ENCODE measurements at regions not wholly inside any gene's neighbourhood (a gene's known extent, or its start where the extent isn't known, plus 50 kb on each side); places are given as distances from the start of the nearest gene placed in this dataset.

- peaks cover 11% of the 10 kb centered on the region for H3K27me3 Mint-ChIP-seq (ENCODE audit: low read depth)
- no peak overlapping the region for H3K4me3 Mint-ChIP-seq
- no peaks in the 10 kb centered on the region for H3K4me1 Mint-ChIP-seq (ENCODE audit: low read depth)
- H3K9me3 Mint-ChIP-seq, result no peaks in the 10 kb centered on the region
- no peak for DNase-seq
- no peaks in the 10 kb centered on the region for H3K36me3 Mint-ChIP-seq (ENCODE audit: low read depth)
- no peak overlapping the region for H3K27ac Mint-ChIP-seq
- intact Hi-C loops (cut with micrococcal nuclease), result no loop called here
- CTCF ChIA-PET, result no interaction called here
Measured at GRCh38 chr18:25862881-25863600, 227.4 kb downstream of the SS18 start.

- CTCF ChIA-PET, result no interaction called here
- no peaks in the 10 kb centered on the region for H3K27me3 Mint-ChIP-seq (ENCODE audit: low read depth)
- no peak for DNase-seq
- H3K36me3 Mint-ChIP-seq (ENCODE audit: low read depth), result no peaks in the 10 kb centered on the region
- intact Hi-C loops (cut with micrococcal nuclease), result no loop called here
- H3K4me3 Mint-ChIP-seq, result no peak overlapping the region
- H3K9me3 Mint-ChIP-seq, result no peaks in the 10 kb centered on the region
- no peaks in the 10 kb centered on the region for H3K4me1 Mint-ChIP-seq (ENCODE audit: low read depth)
- no peak overlapping the region for H3K27ac Mint-ChIP-seq
Measured at GRCh38 chr18:25853691-25854433, 236.6 kb downstream of the SS18 start.

GRCh38 chr18:25843791-25844190, 246.6 kb downstream of the SS18 start:
- no peaks in the 10 kb centered on the region for H3K9me3 Mint-ChIP-seq
- H3K4me3 Mint-ChIP-seq, result no peak overlapping the region
- DNase-seq, result no peak
- peaks cover 4% of the 10 kb centered on the region for H3K27me3 Mint-ChIP-seq (ENCODE audit: low read depth)
- no peaks in the 10 kb centered on the region for H3K4me1 Mint-ChIP-seq (ENCODE audit: low read depth)
- CTCF ChIA-PET, result no interaction called here
- H3K27ac Mint-ChIP-seq, result no peak overlapping the region
- intact Hi-C loops (cut with micrococcal nuclease), result no loop called here
- no peaks in the 10 kb centered on the region for H3K36me3 Mint-ChIP-seq (ENCODE audit: low read depth)

- no peak overlapping the region for H3K27ac Mint-ChIP-seq
- H3K9me3 Mint-ChIP-seq, result no peaks in the 10 kb centered on the region
- no peaks in the 10 kb centered on the region for H3K4me1 Mint-ChIP-seq (ENCODE audit: low read depth)
- CTCF ChIA-PET, result no interaction called here
- H3K36me3 Mint-ChIP-seq (ENCODE audit: low read depth), result no peaks in the 10 kb centered on the region
- intact Hi-C loops (cut with micrococcal nuclease), result no loop called here
- no peak for DNase-seq
- H3K27me3 Mint-ChIP-seq (ENCODE audit: low read depth), result peaks cover 4% of the 10 kb centered on the region
- H3K4me3 Mint-ChIP-seq, result no peak overlapping the region
Measured at GRCh38 chr18:25842665-25843064, 247.7 kb downstream of the SS18 start.

GRCh38 chr18:25834061-25834460, 256.4 kb downstream of the SS18 start:
- Mint-ChIP-seq H3K36me3 (ENCODE audit: low read depth) (no peaks in the 10 kb centered on the region), H3K27ac (no peak overlapping the region), H3K9me3 (no peaks in the 10 kb centered on the region), H3K27me3 (ENCODE audit: low read depth) (peaks cover under 1% of the 10 kb centered on the region), H3K4me3 (no peak overlapping the region), H3K4me1 (ENCODE audit: low read depth) (no peaks in the 10 kb centered on the region)
- no peak for DNase-seq
- CTCF ChIA-PET, result interaction anchor here (0.7 to 1.1 kb wide), 2 partner anchors 9 to 12 kb away, joined by 3 read pairs; no protein-coding TSS in a partner anchor
- intact Hi-C loops (cut with micrococcal nuclease), result loop anchor here (5.0 kb wide), 1 partner anchor 1347 kb away; no protein-coding TSS in a partner anchor

- H3K27ac Mint-ChIP-seq, result no peak overlapping the region
- intact Hi-C loops (cut with micrococcal nuclease), result loop anchor here (2.0 to 5.0 kb wide), 2 partner anchors 953 to 1345 kb away; no protein-coding TSS in a partner anchor
- no peak overlapping the region for H3K4me3 Mint-ChIP-seq
- no peaks in the 10 kb centered on the region for H3K9me3 Mint-ChIP-seq
- no peaks in the 10 kb centered on the region for H3K36me3 Mint-ChIP-seq (ENCODE audit: low read depth)
- H3K4me1 Mint-ChIP-seq (ENCODE audit: low read depth), result no peaks in the 10 kb centered on the region
- CTCF ChIA-PET, result interaction anchor here (0.8 kb wide), 1 partner anchor 125 kb away, joined by 3 read pairs; no protein-coding TSS in a partner anchor
- peak; percentile 46 for DNase-seq
- no peaks in the 10 kb centered on the region for H3K27me3 Mint-ChIP-seq (ENCODE audit: low read depth)
Measured at GRCh38 chr18:25832001-25832604, 258.3 kb downstream of the SS18 start.

GRCh38 chr18:25831301-25831701, 259.1 kb downstream of the SS18 start:
- Mint-ChIP-seq H3K4me3 (no peak overlapping the region), H3K27me3 (ENCODE audit: low read depth) (no peaks in the 10 kb centered on the region), H3K36me3 (ENCODE audit: low read depth) (no peaks in the 10 kb centered on the region), H3K27ac (no peak overlapping the region), H3K9me3 (no peaks in the 10 kb centered on the region), H3K4me1 (ENCODE audit: low read depth) (no peaks in the 10 kb centered on the region)
- intact Hi-C loops (cut with micrococcal nuclease), result loop anchor here (5.0 kb wide), 1 partner anchor 1344 kb away; no protein-coding TSS in a partner anchor
- DNase-seq, result no peak
- CTCF ChIA-PET, result interaction anchor here (0.8 kb wide), 1 partner anchor 124 kb away, joined by 3 read pairs; no protein-coding TSS in a partner anchor

- Mint-ChIP-seq H3K36me3 (ENCODE audit: low read depth) (no peaks in the 10 kb centered on the region), H3K9me3 (no peaks in the 10 kb centered on the region), H3K4me1 (ENCODE audit: low read depth) (no peaks in the 10 kb centered on the region), H3K27ac (no peak overlapping the region), H3K27me3 (ENCODE audit: low read depth) (no peaks in the 10 kb centered on the region), H3K4me3 (no peak overlapping the region)
- CTCF ChIA-PET, result no interaction called here
- no peak for DNase-seq
- intact Hi-C loops (cut with micrococcal nuclease), result loop anchor here (5.0 kb wide), 1 partner anchor 1343 kb away; no protein-coding TSS in a partner anchor
Measured at GRCh38 chr18:25830787-25831186, 259.6 kb downstream of the SS18 start.

- no peak overlapping the region for H3K4me3 Mint-ChIP-seq
- H3K9me3 Mint-ChIP-seq, result no peaks in the 10 kb centered on the region
- H3K4me1 Mint-ChIP-seq (ENCODE audit: low read depth), result no peaks in the 10 kb centered on the region
- peaks cover 5% of the 10 kb centered on the region for H3K27me3 Mint-ChIP-seq (ENCODE audit: low read depth)
- CTCF ChIA-PET, result no interaction called here
- no peaks in the 10 kb centered on the region for H3K36me3 Mint-ChIP-seq (ENCODE audit: low read depth)
- no peak for DNase-seq
- no peak overlapping the region for H3K27ac Mint-ChIP-seq
- intact Hi-C loops (cut with micrococcal nuclease), result no loop called here
Measured at GRCh38 chr18:25827961-25828561, 262.4 kb downstream of the SS18 start.

GRCh38 chr18:25827228-25827627, 263.2 kb downstream of the SS18 start:
- H3K27me3 Mint-ChIP-seq (ENCODE audit: low read depth), result peaks cover 5% of the 10 kb centered on the region
- no peaks in the 10 kb centered on the region for H3K36me3 Mint-ChIP-seq (ENCODE audit: low read depth)
- no peak overlapping the region for H3K4me3 Mint-ChIP-seq
- DNase-seq, result no peak
- CTCF ChIA-PET, result no interaction called here
- no peak overlapping the region for H3K27ac Mint-ChIP-seq
- intact Hi-C loops (cut with micrococcal nuclease), result no loop called here
- H3K9me3 Mint-ChIP-seq, result no peaks in the 10 kb centered on the region
- H3K4me1 Mint-ChIP-seq (ENCODE audit: low read depth), result no peaks in the 10 kb centered on the region

GRCh38 chr18:25826823-25827222, 263.6 kb downstream of the SS18 start:
- Mint-ChIP-seq H3K27me3 (ENCODE audit: low read depth) (peaks cover 5% of the 10 kb centered on the region), H3K4me1 (ENCODE audit: low read depth) (no peaks in the 10 kb centered on the region), H3K9me3 (no peaks in the 10 kb centered on the region), H3K36me3 (ENCODE audit: low read depth) (no peaks in the 10 kb centered on the region), H3K4me3 (no peak overlapping the region), H3K27ac (no peak overlapping the region)
- CTCF ChIA-PET, result no interaction called here
- DNase-seq, result no peak
- intact Hi-C loops (cut with micrococcal nuclease), result no loop called here

- CTCF ChIA-PET, result no interaction called here
- Mint-ChIP-seq H3K36me3 (ENCODE audit: low read depth) (no peaks in the 10 kb centered on the region), H3K4me1 (ENCODE audit: low read depth) (no peaks in the 10 kb centered on the region), H3K27ac (no peak overlapping the region), H3K4me3 (no peak overlapping the region), H3K27me3 (ENCODE audit: low read depth) (peaks cover 12% of the 10 kb centered on the region), H3K9me3 (no peaks in the 10 kb centered on the region)
- no peak for DNase-seq
- intact Hi-C loops (cut with micrococcal nuclease), result no loop called here
Measured at GRCh38 chr18:25825979-25826776, 264.2 kb downstream of the SS18 start.
